ENCODE measurements at regions not wholly inside any gene's neighbourhood (a gene's known extent, or its start where the extent isn't known, plus 50 kb on each side); places are given as distances from the start of the nearest gene placed in this dataset.
A peak's percentile ranks its signal among the peaks of the same experiment; 100 is the strongest.

DNA sequence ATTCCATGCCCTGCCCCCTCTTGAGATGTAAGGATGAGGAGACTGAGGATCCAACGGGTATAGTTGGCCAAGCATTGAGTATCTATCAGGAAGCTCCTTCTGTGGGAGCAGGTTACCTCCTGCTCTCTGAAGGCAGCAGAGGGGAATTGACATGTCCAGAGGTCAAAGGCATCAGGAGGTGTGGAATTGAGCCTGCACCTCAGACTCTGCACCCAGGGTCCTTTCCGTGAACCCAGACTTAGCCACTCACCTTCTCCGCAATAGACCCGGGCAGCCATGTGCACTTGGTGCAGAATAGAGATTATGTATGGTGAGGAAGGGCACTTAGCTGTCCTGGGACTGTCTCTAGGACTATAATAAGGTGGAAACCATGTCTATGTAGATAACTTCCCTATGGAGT, 399.0 kb upstream of the TPM1 start:
- DNase-seq = no peak
- H3K4me1 Mint-ChIP-seq (ENCODE audit: low read depth, unreplicated experiment) = peaks cover 12% of the 10 kb centered on the region
- no peak overlapping the region for H3K4me3 Mint-ChIP-seq (ENCODE audit: low read depth, unreplicated experiment)
- H3K36me3 Mint-ChIP-seq (ENCODE audit: insufficient read depth, unreplicated experiment) = no peaks in the 10 kb centered on the region
- BruUV-seq (replicated peaks) = no TSS peak
- H3K9me3 Mint-ChIP-seq (ENCODE audit: low read depth, unreplicated experiment) = no peaks in the 10 kb centered on the region
- H3K27me3 Mint-ChIP-seq (ENCODE audit: unreplicated experiment) = peaks cover 17% of the 10 kb centered on the region
- H3K27ac Mint-ChIP-seq (ENCODE audit: unreplicated experiment) = no peak overlapping the region
- CTCF ChIA-PET = no interaction called here
- intact Hi-C loops (cut with micrococcal nuclease; ENCODE audit: unreplicated experiment) = no loop called here
- TF ChIP-seq, protein P1, sequence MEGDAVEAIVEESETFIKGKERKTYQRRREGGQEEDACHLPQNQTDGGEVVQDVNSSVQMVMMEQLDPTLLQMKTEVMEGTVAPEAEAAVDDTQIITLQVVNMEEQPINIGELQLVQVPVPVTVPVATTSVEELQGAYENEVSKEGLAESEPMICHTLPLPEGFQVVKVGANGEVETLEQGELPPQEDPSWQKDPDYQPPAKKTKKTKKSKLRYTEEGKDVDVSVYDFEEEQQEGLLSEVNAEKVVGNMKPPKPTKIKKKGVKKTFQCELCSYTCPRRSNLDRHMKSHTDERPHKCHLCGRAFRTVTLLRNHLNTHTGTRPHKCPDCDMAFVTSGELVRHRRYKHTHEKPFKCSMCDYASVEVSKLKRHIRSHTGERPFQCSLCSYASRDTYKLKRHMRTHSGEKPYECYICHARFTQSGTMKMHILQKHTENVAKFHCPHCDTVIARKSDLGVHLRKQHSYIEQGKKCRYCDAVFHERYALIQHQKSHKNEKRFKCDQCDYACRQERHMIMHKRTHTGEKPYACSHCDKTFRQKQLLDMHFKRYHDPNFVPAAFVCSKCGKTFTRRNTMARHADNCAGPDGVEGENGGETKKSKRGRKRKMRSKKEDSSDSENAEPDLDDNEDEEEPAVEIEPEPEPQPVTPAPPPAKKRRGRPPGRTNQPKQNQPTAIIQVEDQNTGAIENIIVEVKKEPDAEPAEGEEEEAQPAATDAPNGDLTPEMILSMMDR (IDR thresholded peaks at IDR 0.05; ENCODE audit: unreplicated experiment) = no peak

DNA sequence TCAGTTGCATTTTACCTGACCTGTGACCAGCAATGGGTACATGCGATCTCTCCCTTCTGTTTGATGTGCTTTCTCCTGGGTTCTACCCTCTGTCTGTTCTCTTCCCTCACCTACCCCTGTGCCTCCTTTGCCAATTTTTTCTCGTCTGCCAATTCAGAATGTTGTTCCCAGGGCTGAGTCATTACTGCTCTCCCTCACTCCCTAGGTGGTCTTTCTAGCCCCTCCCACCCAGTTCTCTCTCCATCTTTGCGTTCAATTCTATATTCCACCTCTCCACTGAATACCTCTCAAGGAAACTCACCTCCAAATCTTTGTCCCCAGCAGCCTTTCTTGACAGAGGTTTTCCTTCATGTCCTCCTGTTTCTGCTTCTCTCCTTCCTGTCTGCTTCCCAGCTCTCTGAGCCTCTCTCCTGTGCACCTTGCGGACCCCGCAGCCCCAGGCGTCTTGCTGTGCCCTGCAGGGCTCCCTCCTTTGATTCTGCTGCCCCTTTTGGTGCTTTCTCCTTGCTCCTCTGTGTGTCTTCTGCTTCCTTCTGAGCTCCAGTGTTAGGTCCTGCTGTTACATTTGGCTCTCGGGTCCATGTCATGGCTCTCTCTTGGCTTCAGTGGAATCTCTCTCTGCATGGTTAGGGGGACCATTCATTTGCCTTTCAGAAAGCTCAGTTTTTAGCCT, 398.2 kb upstream of the TPM1 start:
- CTCF ChIA-PET = no interaction called here
- H3K36me3 Mint-ChIP-seq (ENCODE audit: insufficient read depth, unreplicated experiment) = no peaks in the 10 kb centered on the region
- TF ChIP-seq, protein P1 (IDR thresholded peaks at IDR 0.05; ENCODE audit: unreplicated experiment) = no peak
- no peak overlapping the region for H3K27ac Mint-ChIP-seq (ENCODE audit: unreplicated experiment)
- no peak for DNase-seq
- H3K9me3 Mint-ChIP-seq (ENCODE audit: low read depth, unreplicated experiment) = no peaks in the 10 kb centered on the region
- no peak overlapping the region for H3K4me3 Mint-ChIP-seq (ENCODE audit: low read depth, unreplicated experiment)
- H3K27me3 Mint-ChIP-seq (ENCODE audit: unreplicated experiment) = peaks cover 17% of the 10 kb centered on the region
- intact Hi-C loops (cut with micrococcal nuclease; ENCODE audit: unreplicated experiment) = no loop called here
- H3K4me1 Mint-ChIP-seq (ENCODE audit: low read depth, unreplicated experiment) = peaks cover 12% of the 10 kb centered on the region
- no TSS peak for BruUV-seq (replicated peaks)

DNA sequence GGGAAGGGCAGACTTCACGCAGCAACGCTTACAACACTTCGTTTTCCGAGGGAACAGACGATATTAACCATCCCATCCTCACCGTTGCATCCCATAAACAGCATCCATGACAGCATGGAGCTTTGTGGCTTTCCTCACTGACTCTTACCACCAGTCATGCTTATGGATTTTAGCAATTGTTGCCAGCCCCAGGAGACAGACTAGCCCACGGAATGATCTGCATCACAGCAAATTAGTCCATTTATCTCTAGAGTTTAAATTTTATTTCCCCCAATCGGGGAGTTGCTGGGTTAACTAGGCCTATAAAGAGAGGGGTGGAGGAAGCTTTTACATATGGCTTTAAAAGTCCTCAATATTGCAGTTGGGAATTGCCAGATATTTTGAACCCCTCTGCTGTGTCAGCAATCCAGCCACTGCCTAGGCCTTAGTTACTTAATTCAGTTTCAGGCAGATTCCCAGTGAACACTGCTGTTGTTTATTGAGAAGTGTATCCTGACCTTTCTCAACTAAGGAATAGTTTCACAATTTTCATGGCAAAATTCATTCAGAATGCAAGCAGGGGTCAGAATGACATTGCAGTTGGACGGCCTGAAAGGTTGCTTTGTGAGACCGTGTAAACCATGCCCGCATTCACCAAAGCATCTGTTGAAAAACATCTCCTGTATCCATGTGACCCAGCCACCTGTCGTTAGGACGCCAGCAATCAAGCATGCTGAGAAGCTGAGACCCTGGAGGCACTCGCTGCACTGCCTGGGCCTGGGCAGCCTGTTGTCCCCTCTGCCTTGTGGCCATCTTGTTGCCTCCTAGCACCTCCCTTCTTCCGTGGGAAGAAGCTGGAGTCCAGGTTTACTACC, 397.4 kb upstream of the TPM1 start:
- Mint-ChIP-seq H3K27ac (ENCODE audit: unreplicated experiment) (no peak overlapping the region), H3K36me3 (ENCODE audit: insufficient read depth, unreplicated experiment) (no peaks in the 10 kb centered on the region), H3K4me3 (ENCODE audit: low read depth, unreplicated experiment) (no peak overlapping the region), H3K9me3 (ENCODE audit: low read depth, unreplicated experiment) (no peaks in the 10 kb centered on the region), H3K4me1 (ENCODE audit: low read depth, unreplicated experiment) (peaks cover 12% of the 10 kb centered on the region), H3K27me3 (ENCODE audit: unreplicated experiment) (peaks cover 17% of the 10 kb centered on the region)
- no peak for DNase-seq
- BruUV-seq (replicated peaks) = no TSS peak
- intact Hi-C loops (cut with micrococcal nuclease; ENCODE audit: unreplicated experiment) = loop anchor here (5.0 kb wide), 1 partner anchor 253 kb away; the partner anchor contains the start of gene TLN2
- TF ChIP-seq, protein P1 (IDR thresholded peaks at IDR 0.05; ENCODE audit: unreplicated experiment) = no peak
- CTCF ChIA-PET = no interaction called here

DNA sequence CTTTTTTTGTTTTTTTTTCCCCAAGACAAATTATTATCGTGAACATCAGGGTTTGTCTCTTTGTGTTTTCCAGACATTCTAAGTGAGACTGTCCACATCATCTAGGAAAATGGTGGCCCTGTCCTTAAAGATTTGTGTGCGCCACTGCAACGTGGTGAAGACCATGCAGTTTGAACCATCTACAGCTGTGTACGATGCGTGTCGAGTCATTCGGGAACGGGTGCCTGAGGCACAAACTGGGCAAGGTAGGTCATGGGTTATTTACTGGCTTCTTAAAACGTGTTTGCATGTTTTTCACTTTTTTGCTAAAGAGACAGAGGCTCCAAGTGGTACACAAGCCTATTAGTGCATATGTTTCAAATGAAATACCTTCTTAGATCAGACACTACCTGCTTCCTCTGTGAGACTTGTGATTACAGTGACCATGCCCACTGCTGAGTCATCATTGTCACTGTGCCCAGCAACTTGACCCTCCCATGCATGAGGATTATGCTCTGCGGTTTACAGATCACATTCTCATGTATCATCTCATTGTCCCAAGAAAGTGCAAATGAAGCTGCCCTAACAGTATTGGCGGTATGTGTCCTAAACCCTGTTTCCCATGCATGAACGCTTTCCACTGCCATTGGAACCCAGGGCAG, 395.2 kb upstream of the TPM1 start:
- TF ChIP-seq, protein P1 (IDR thresholded peaks at IDR 0.05; ENCODE audit: unreplicated experiment) = no peak
- Mint-ChIP-seq H3K27me3 (ENCODE audit: unreplicated experiment) (peaks cover 17% of the 10 kb centered on the region), H3K9me3 (ENCODE audit: low read depth, unreplicated experiment) (no peaks in the 10 kb centered on the region), H3K4me1 (ENCODE audit: low read depth, unreplicated experiment) (peaks cover 12% of the 10 kb centered on the region), H3K27ac (ENCODE audit: unreplicated experiment) (no peak overlapping the region), H3K4me3 (ENCODE audit: low read depth, unreplicated experiment) (no peak overlapping the region), H3K36me3 (ENCODE audit: insufficient read depth, unreplicated experiment) (no peaks in the 10 kb centered on the region)
- BruUV-seq (replicated peaks) = no TSS peak
- CTCF ChIA-PET = no interaction called here
- peak; percentile 48 for DNase-seq
- intact Hi-C loops (cut with micrococcal nuclease; ENCODE audit: unreplicated experiment) = loop anchor here (5.0 kb wide), 1 partner anchor 255 kb away; the partner anchor contains the start of gene TLN2

Data from Calu3 (cell line).